ENCODE measurements at regions not wholly inside any gene's neighbourhood (a gene's known extent, or its start where the extent isn't known, plus 50 kb on each side); places are given as distances from the start of the nearest gene placed in this dataset.

DNA sequence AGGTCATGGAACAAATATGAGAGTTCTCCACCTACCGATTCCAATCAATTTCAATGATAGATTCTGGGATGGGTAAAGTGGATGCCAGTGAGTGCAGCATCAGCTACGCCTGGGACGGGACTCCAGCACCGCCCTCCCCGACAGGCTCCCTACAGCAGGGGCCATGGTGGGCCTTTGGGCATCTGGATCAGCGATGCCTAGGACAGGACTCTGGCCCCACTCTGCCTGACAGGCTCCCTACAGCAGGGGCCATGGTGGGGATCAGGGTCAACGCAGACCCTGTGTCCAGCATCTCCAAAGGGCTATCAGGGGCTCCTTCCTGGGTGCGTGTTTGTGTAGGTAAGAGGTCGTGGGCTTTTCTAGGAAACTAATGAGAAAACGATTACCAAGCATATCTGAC, 111.2 kb upstream of the TCERG1L start:
- no peak for TF ChIP-seq EZH2 (IDR thresholded peaks at IDR 0.05; ENCODE audit: borderline replicate concordance, low read depth, low read length, severe bottlenecking)
- TF ChIP-seq CTCF (IDR thresholded peaks at IDR 0.05; ENCODE audit: extremely low read depth in 1 of 2, insufficient read depth in 1 of 2, low read depth in 1 of 2, low read length in 2 of 2): no peak
- TF ChIP-seq MYC (IDR thresholded peaks at IDR 0.05; ENCODE audit: low read depth, low read length): no peak
- no peak for TF ChIP-seq FOS (IDR thresholded peaks at IDR 0.05; ENCODE audit: borderline replicate concordance, insufficient read depth, low read length)
- TF ChIP-seq, protein P1, sequence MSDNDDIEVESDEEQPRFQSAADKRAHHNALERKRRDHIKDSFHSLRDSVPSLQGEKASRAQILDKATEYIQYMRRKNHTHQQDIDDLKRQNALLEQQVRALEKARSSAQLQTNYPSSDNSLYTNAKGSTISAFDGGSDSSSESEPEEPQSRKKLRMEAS (IDR thresholded peaks at IDR 0.05; ENCODE audit: insufficient read depth, insufficient read length): no peak
- no peak for TF ChIP-seq POLR2A (IDR thresholded peaks at IDR 0.05; ENCODE audit: low read depth, low read length)
- no peak for TF ChIP-seq JUN (IDR thresholded peaks at IDR 0.05; ENCODE audit: borderline replicate concordance, insufficient read depth, insufficient read length, low read depth)
